IMR-90 (cell line): ENCODE measurements at regions not wholly inside any gene's neighbourhood (a gene's known extent, or its start where the extent isn't known, plus 50 kb on each side); places are given as distances from the start of the nearest gene placed in this dataset.

Experiments used
- ATAC-seq: fragments of 200-7000 bp; cut with Tn5 transposase; 2 replicates; pipeline ENCODE4 v1.9.1; 2020; ENCODE audit warnings: low read depth, mild to moderate bottlenecking, moderate library complexity
- BruUV-seq: library from RNA; stranded (reverse); fragments of 400-500 nt; replicated peaks from 2 replicates; lab custom pipeline; 2021; lab: Mats Ljungman, UMichigan
- CTCF ChIA-PET: fragments of 300-600 bp; formaldehyde crosslinking; extraction: SDS; loops from one replicate; lab custom pipeline; 2021; ENCODE audit warnings: antibody characterized with exemption; lab: Yijun Ruan, JAX
- POLR2A ChIA-PET: fragments of 300-600 bp; sonication (Branson Sonifier 250); formaldehyde crosslinking; loops from one replicate; lab custom pipeline; 2022; ENCODE audit warnings: antibody characterized with exemption; ENCODE audit not compliant: unreplicated experiment; lab: Charles Lee
- DNase-seq: peaks from one replicate; pipeline ENCODE4 v3.0.0; 2013
- H2AFZ ChIP-seq: replicated peaks from 2 replicates; pipeline ENCODE3; 2013; ENCODE audit warnings: low read length, mild to moderate bottlenecking; ENCODE audit not compliant: poor library complexity
- H2AK5ac ChIP-seq: 2 replicates; pipeline ENCODE4 v1.6.1; 2013; ENCODE audit warnings: low read depth, low read length, inconsistent platforms
- H2AK9ac ChIP-seq: replicated peaks from 2 replicates; pipeline ENCODE3; 2013; ENCODE audit warnings: mild to moderate bottlenecking, low read depth, low read length, moderate library complexity; ENCODE audit not compliant: poor library complexity
- H2BK120ac ChIP-seq: 2 replicates; pipeline ENCODE4 v1.6.1; 2013; ENCODE audit warnings: low read depth, low read length, inconsistent platforms
- H2BK15ac ChIP-seq: 3 replicates; pipeline ENCODE4 v1.6.1; 2013; ENCODE audit warnings: low read depth, low read length, inconsistent platforms
- H2BK20ac ChIP-seq: 2 replicates; pipeline ENCODE4 v1.6.1; 2013; ENCODE audit warnings: low read depth, mild to moderate bottlenecking, inconsistent platforms, low read length, moderate library complexity
- H2BK5ac ChIP-seq: 2 replicates; pipeline ENCODE4 v1.6.1; 2013; ENCODE audit warnings: mild to moderate bottlenecking, low read depth, low read length, inconsistent platforms; ENCODE audit not compliant: poor library complexity, severe bottlenecking
- H3K14ac ChIP-seq: replicated peaks from 2 replicates; pipeline ENCODE4 v1.6.1; 2013; ENCODE audit warnings: low read depth, low read length, inconsistent platforms
- H3K18ac ChIP-seq: 2 replicates; pipeline ENCODE4 v1.6.1; 2013; ENCODE audit warnings: low read depth, low read length, control low read depth
- H3K23ac ChIP-seq: 2 replicates; pipeline ENCODE4 v1.6.1; 2013; ENCODE audit warnings: low read depth, low read length, inconsistent platforms
- H3K27ac ChIP-seq: 2 replicates; pipeline ENCODE4 v1.5.1; 2013; ENCODE audit warnings: mild to moderate bottlenecking, control low read depth, low read length; ENCODE audit not compliant: insufficient read depth
- H3K27me3 ChIP-seq: 2 replicates; pipeline ENCODE4 v1.6.1; 2013; ENCODE audit warnings: low read length; ENCODE audit not compliant: control insufficient read depth, insufficient read depth
- H3K36me3 ChIP-seq: 2 replicates; pipeline ENCODE4 v1.6.1; 2013; ENCODE audit warnings: low read length, mixed read lengths; ENCODE audit not compliant: control insufficient read depth, insufficient read depth
- H3K4ac ChIP-seq: 2 replicates; pipeline ENCODE4 v1.6.1; 2013; ENCODE audit warnings: low read depth, low read length, inconsistent platforms
- H3K4me1 ChIP-seq: 2 replicates; pipeline ENCODE4 v1.6.1; 2013; ENCODE audit warnings: low read length, mixed read lengths; ENCODE audit not compliant: control insufficient read depth, insufficient read depth
- H3K4me2 ChIP-seq: 2 replicates; pipeline ENCODE4 v1.6.1; 2013; ENCODE audit warnings: low read depth, mild to moderate bottlenecking, control low read depth, low read length, moderate library complexity
- H3K4me3 ChIP-seq: 2 replicates; pipeline ENCODE4 v1.5.1; 2013; ENCODE audit warnings: low read depth, mild to moderate bottlenecking, control low read depth, low read length, moderate library complexity; ENCODE audit not compliant: insufficient read depth
- H3K56ac ChIP-seq: 2 replicates; pipeline ENCODE4 v1.6.1; 2013; ENCODE audit warnings: low read length, inconsistent platforms; ENCODE audit not compliant: insufficient read depth; ENCODE audit errors: extremely low read depth
- H3K79me1 ChIP-seq, 2 experiments: 2 replicates each; pipeline ENCODE4 v1.6.1; 2013; ENCODE audit warnings: low read length in 2 of 2, inconsistent platforms in 1 of 2, low read depth in 1 of 2
- H3K9ac ChIP-seq: 2 replicates; pipeline ENCODE4 v1.6.1; 2013; ENCODE audit warnings: low read depth, low read length, control low read depth
- H3K9me1 ChIP-seq: 2 replicates; pipeline ENCODE4 v1.6.1; 2013; ENCODE audit warnings: low read length, inconsistent platforms; ENCODE audit not compliant: insufficient read depth
- H3K9me3 ChIP-seq: 2 replicates; pipeline ENCODE4 v1.6.1; 2013; ENCODE audit warnings: low read length; ENCODE audit not compliant: control insufficient read depth, insufficient read depth
- H4K20me1 ChIP-seq: 2 replicates; pipeline ENCODE4 v1.6.1; 2013; ENCODE audit warnings: low read length, inconsistent platforms; ENCODE audit not compliant: insufficient read depth
- H4K5ac ChIP-seq: 2 replicates; pipeline ENCODE4 v1.6.1; 2013; ENCODE audit warnings: mild to moderate bottlenecking, low read depth, low read length, control low read depth
- H4K8ac ChIP-seq, 2 experiments: 2 replicates each; pipeline ENCODE4 v1.6.1; 2013; ENCODE audit warnings: low read depth in 2 of 2, low read length in 2 of 2, control low read depth in 1 of 2, inconsistent platforms in 1 of 2
- H4K91ac ChIP-seq: 2 replicates; pipeline ENCODE4 v1.6.1; 2013; ENCODE audit warnings: low read depth, low read length, inconsistent platforms; ENCODE audit not compliant: insufficient read depth
- BHLHE40 ChIP-seq: fragments of 150-350 bp; IDR thresholded peaks from 2 replicates; pipeline ENCODE4 v1.6.1; 2016; ENCODE audit warnings: mild to moderate bottlenecking, low read depth, low read length
- CEBPB ChIP-seq: IDR thresholded peaks from 2 replicates; pipeline ENCODE4 v1.6.1; 2012; ENCODE audit warnings: low read depth, low read length, improper control_type of control experiment
- FOS ChIP-seq: fragments of 150-350 bp; IDR thresholded peaks from 2 replicates; pipeline ENCODE4 v1.6.1; 2016; ENCODE audit warnings: low read depth, low read length
- MAFK ChIP-seq: IDR thresholded peaks from 2 replicates; pipeline ENCODE4 v1.6.1; 2012; ENCODE audit warnings: low read depth, low read length, improper control_type of control experiment
- MAZ ChIP-seq: IDR thresholded peaks from 2 replicates; pipeline ENCODE4 v1.6.1; 2012; ENCODE audit warnings: low read depth, mild to moderate bottlenecking, low read length, improper control_type of control experiment, moderate library complexity, borderline replicate concordance
- MXI1 ChIP-seq: IDR thresholded peaks from 2 replicates; pipeline ENCODE4 v1.6.1; 2012; ENCODE audit warnings: low read depth, mild to moderate bottlenecking, low read length, moderate library complexity, borderline replicate concordance
- NFE2L2 ChIP-seq: fragments of 150-350 bp; IDR thresholded peaks from 2 replicates; pipeline ENCODE4 v1.6.1; 2016; ENCODE audit warnings: low read depth, mild to moderate bottlenecking, low read length
- POLR2A ChIP-seq: IDR thresholded peaks from 2 replicates; pipeline ENCODE4 v1.6.1; 2012; ENCODE audit warnings: mild to moderate bottlenecking, low read depth, low read length
- RAD21 ChIP-seq: IDR thresholded peaks from 2 replicates; pipeline ENCODE4 v1.6.1; 2012; ENCODE audit warnings: low read length, improper control_type of control experiment
- RCOR1 ChIP-seq: IDR thresholded peaks from 2 replicates; pipeline ENCODE4 v1.6.1; 2012; ENCODE audit warnings: mild to moderate bottlenecking, low read length, improper control_type of control experiment; ENCODE audit not compliant: insufficient replicate concordance
- RFX5 ChIP-seq: IDR thresholded peaks from 2 replicates; pipeline ENCODE4 v1.8.0; 2012; ENCODE audit warnings: low read depth, mild to moderate bottlenecking, low read length, moderate library complexity
- SMC3 ChIP-seq: fragments of 150-350 bp; IDR thresholded peaks from 2 replicates; pipeline ENCODE4 v1.6.1; 2016; ENCODE audit warnings: low read depth, mild to moderate bottlenecking, antibody characterized with exemption, low read length, moderate library complexity
- WGBS, 2 experiments: methylation state at CpG; one replicate each; pipeline versions ENCODE4 v1.1.5 to v1.1.7; 2013; ENCODE audit warnings: missing lambda C conversion rate in 2 of 2; ENCODE audit not compliant: insufficient read length in 1 of 2; ENCODE audit errors: extremely low coverage in 2 of 2; 5-methylcytosine and 5-hydroxymethylcytosine counted together
- dilution Hi-C: fragments of 300-500 bp; cut with HindIII; formaldehyde crosslinking; loops from one replicate; pipeline ENCODE4 v1.14.3; 2018; ENCODE audit warnings: low sequenced_read_pairs; ENCODE audit not compliant: unreplicated experiment
- in situ Hi-C: fragments of 300-500 bp; cut with MboI; formaldehyde crosslinking; loops from 3 replicates; pipeline ENCODE4 v1.14.3; 2019; ENCODE audit warnings: low sequenced_read_pairs, inconsistent platforms, mixed read lengths
- intact Hi-C: fragments of 100-400 bp; cut with micrococcal nuclease; formaldehyde crosslinking; loops from 2 replicates; pipeline ENCODE4 v1.10.0; 2022

DNA sequence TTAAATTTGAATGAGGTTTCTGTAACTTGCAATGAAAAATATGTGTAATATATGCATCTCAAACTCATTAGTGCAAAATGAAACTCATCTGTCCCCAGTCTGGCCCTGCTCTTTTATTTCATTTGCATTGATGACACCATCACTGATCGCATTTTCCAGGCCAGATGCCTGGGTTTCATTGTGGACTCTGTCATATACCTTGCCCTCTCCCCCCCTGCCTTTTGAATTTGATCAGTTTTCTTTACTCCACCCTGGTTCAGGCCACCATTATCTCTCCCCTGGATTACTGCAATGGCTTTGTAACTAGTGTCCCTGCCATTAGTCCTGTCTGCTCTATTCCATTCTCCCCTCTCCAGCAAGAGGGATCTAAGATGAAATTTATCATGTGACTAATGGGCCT is 360.6 kb upstream of the C11orf87 start:
- Histone ChIP-seq H4K5ac (no peak overlapping the region), H3K9me3 (no peaks in the 10 kb centered on the region), H3K56ac (no peak overlapping the region), H3K4me3 (no peak overlapping the region), H3K4me2 (no peak overlapping the region), H2AK5ac (no peak overlapping the region), H3K9me1 (no peaks in the 10 kb centered on the region), H3K9ac (no peak overlapping the region), H3K18ac (no peak overlapping the region), H3K4me1 (no peaks in the 10 kb centered on the region), H3K23ac (no peak overlapping the region), H2AK9ac (no peak overlapping the region), H3K27me3 (no peaks in the 10 kb centered on the region), H2BK20ac (no peak overlapping the region), H3K14ac (no peak overlapping the region), H3K79me1 (no peaks in the 10 kb centered on the region), H4K91ac (no peak overlapping the region), H2BK5ac (no peak overlapping the region), H2BK120ac (no peak overlapping the region), H3K36me3 (no peaks in the 10 kb centered on the region), H3K4ac (no peak overlapping the region), H4K20me1 (no peaks in the 10 kb centered on the region), H2BK15ac (no peak overlapping the region), H4K8ac (no peak overlapping the region), H3K27ac (no peak overlapping the region), H2AFZ (peak overlapping the region; percentile 27)
- TF ChIP-seq RFX5 (no peak), MAFK (no peak), RAD21 (no peak), CEBPB (no peak), SMC3 (no peak), POLR2A (no peak), MAZ (no peak), NFE2L2 (no peak), BHLHE40 (no peak), MXI1 (no peak), RCOR1 (no peak), FOS (no peak)
- intact Hi-C loops, result no loop called here
- DNase-seq (no peak), ATAC-seq (no peak)
- WGBS, 2 experiments, result 83% methylated on average over 1 of the region's 1 CpG; no CpG with 5 or more reads in 1 of the 2 experiments
- CTCF ChIA-PET, result no interaction called here
- dilution Hi-C loops, result no loop called here
- POLR2A ChIA-PET, result no interaction called here
- no TSS peak for BruUV-seq
- in situ Hi-C loops, result no loop called here
